Natural killer cell treated with Interleukin-12 subunit alpha and Interleukin-12 subunit beta and Interleukin-15 and Interleukin-18, amount 100 ng/mL, for 72 hours (primary cell): ENCODE measurements at regions not wholly inside any gene's neighbourhood (a gene's known extent, or its start where the extent isn't known, plus 50 kb on each side); places are given as distances from the start of the nearest gene placed in this dataset.
"Not testable (repeated sequence)": the region's sequence is repeated elsewhere in the genome, so short reads cannot be mapped to it uniquely, and the experiment has no call there.

ENCODE experiments used
- ATAC-seq, 2 donors: fragments of 150-1000 bp; cut with Tn5 transposase in 1 of 2; sonication (Bioruptor Pico), chemical (Tn5 transposase) in 1 of 2; 2 replicates each; pipeline ENCODE4 v1.10.0; 2021
- DNase-seq: peaks from one replicate; pipeline ENCODE4 v3.0.0; 2022; ENCODE audit warnings: low spot score
- H3K27ac Mint-ChIP-seq, 2 donors: 1 replicate in 1 of 2; 2 replicates in 1 of 2; pipeline ENCODE4 v1.8.0; 2022; ENCODE audit warnings: mixed read lengths in 2 of 2, mild to moderate bottlenecking in 1 of 2, moderate library complexity in 1 of 2
- H3K27me3 Mint-ChIP-seq, 2 donors: 1 replicate in 1 of 2; 2 replicates in 1 of 2; pipeline ENCODE4 v1.8.0; 2022; ENCODE audit warnings: mixed read lengths in 2 of 2
- H3K36me3 Mint-ChIP-seq: one replicate; pipeline ENCODE4 v1.8.0; 2022; ENCODE audit warnings: mixed read lengths
- H3K4me1 Mint-ChIP-seq, 2 donors: 1 replicate in 1 of 2; 2 replicates in 1 of 2; pipeline ENCODE4 v1.8.0; 2022; ENCODE audit warnings: low read depth in 2 of 2, mixed read lengths in 2 of 2, mild to moderate bottlenecking in 1 of 2
- H3K4me3 Mint-ChIP-seq: one replicate; pipeline ENCODE4 v1.8.0; 2022; ENCODE audit warnings: mixed read lengths
- H3K9me3 Mint-ChIP-seq: 2 replicates; pipeline ENCODE4 v1.8.0; 2022; ENCODE audit warnings: mixed read lengths

DNA sequence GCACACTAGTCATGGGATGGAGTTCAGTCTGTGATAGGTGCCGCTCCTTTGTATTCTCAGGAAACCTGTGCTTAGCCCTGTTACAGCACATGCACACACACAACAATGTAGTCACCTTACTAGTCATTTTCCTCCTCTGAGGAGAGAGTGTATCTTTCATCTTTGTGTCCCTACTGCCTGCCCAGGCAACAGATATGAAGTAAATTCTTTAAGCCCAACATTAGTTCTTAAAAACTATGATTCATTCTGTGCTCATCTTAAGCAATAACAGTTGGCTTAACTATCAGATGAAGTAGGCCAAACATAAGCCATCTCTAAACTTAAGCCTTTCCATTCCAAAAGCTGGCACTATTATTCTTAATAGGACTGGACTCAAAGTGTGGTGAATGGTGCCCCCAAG lies 186.5 kb downstream of the LNPK start:
- peaks cover 0 to 7% of the 10 kb centered on the region in 2 donors for H3K27me3 Mint-ChIP-seq
- DNase-seq (no peak), ATAC-seq (no peak)
- H3K27ac Mint-ChIP-seq: no peak overlapping the region
- H3K4me3 Mint-ChIP-seq: no peak overlapping the region
- H3K9me3 Mint-ChIP-seq: no peaks in the 10 kb centered on the region
- H3K36me3 Mint-ChIP-seq: no peaks in the 10 kb centered on the region
- no peaks in the 10 kb centered on the region for H3K4me1 Mint-ChIP-seq

DNA sequence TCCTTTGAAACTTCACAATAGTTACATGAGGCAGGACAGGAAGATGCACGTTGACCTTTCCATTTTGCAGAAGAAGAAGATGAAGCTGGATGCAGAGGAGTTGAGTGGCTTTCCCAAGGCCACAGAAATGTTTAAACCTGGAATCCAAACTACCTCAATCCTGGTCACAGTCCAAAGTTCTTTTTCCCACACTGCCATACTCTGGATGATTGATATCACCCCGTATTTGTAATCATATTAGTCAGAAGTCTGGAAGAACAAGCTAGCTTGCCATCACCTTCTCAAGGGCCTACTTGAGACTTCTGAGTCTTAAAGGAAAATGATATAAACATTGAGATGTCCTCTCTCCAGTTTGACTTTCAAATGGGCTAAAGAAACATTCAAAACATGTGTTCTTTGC lies 190.1 kb downstream of the LNPK start:
- no peaks in the 10 kb centered on the region for H3K9me3 Mint-ChIP-seq
- H3K36me3 Mint-ChIP-seq: no peaks in the 10 kb centered on the region
- H3K4me3 Mint-ChIP-seq: no peak overlapping the region
- ATAC-seq (no peak), DNase-seq (no peak)
- H3K4me1 Mint-ChIP-seq: no peaks in the 10 kb centered on the region
- H3K27me3 Mint-ChIP-seq: peaks cover 8 to 15% of the 10 kb centered on the region in 2 donors
- H3K27ac Mint-ChIP-seq: no peak overlapping the region

DNA sequence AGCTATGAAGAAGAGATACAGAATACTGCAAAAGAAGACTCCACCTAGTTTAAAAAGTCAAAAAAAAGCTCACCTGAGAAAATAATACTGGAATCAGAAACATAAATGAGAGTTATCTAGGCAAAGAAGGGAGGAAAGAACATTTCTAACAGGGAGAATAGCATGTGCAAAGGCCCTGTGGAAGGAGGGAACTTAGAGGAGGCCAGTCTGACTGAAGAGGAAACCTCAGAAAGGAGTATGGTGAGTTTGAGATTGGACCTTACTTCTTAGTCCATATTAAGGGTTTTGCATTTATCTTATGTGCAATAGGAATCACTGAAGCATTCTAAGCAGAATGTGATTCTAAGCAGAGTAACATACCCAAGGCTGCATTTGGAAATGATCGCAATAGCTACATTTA lies 193.2 kb downstream of the LNPK start:
- H3K4me3 Mint-ChIP-seq: no peak overlapping the region
- peaks cover 3% of the 10 kb centered on the region for H3K9me3 Mint-ChIP-seq
- H3K27me3 Mint-ChIP-seq: peaks cover 16 to 21% of the 10 kb centered on the region in 2 donors
- H3K27ac Mint-ChIP-seq: no peak overlapping the region
- no peak for DNase-seq
- no peaks in the 10 kb centered on the region for H3K36me3 Mint-ChIP-seq
- H3K4me1 Mint-ChIP-seq: no peaks in the 10 kb centered on the region
- ATAC-seq: no peak

DNA sequence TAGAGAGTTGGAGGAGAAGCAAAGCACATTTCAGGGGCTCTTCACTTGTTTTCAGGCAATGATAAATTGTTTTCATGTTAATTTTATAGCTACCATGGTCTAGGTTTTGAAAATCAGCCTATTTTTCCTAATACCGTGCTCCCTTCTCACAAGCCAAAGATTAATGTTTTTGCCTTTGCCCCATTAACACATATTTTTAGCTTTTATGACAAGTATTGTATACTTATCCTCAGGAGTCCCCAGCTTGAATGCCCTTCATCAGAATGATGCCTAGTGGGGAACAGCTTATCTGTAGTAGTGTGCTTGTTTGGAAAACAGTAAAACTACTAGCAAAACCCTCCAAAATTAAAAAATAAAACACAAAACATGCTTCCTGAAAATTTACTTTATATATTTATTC lies 194.0 kb downstream of the LNPK start:
- H3K4me1 Mint-ChIP-seq: no peaks in the 10 kb centered on the region
- ATAC-seq (no peak), DNase-seq (no peak)
- no peak overlapping the region for H3K27ac Mint-ChIP-seq
- no peaks in the 10 kb centered on the region for H3K36me3 Mint-ChIP-seq
- H3K9me3 Mint-ChIP-seq: peaks cover 3% of the 10 kb centered on the region
- H3K27me3 Mint-ChIP-seq: peaks cover 16 to 21% of the 10 kb centered on the region in 2 donors
- no peak overlapping the region for H3K4me3 Mint-ChIP-seq

DNA sequence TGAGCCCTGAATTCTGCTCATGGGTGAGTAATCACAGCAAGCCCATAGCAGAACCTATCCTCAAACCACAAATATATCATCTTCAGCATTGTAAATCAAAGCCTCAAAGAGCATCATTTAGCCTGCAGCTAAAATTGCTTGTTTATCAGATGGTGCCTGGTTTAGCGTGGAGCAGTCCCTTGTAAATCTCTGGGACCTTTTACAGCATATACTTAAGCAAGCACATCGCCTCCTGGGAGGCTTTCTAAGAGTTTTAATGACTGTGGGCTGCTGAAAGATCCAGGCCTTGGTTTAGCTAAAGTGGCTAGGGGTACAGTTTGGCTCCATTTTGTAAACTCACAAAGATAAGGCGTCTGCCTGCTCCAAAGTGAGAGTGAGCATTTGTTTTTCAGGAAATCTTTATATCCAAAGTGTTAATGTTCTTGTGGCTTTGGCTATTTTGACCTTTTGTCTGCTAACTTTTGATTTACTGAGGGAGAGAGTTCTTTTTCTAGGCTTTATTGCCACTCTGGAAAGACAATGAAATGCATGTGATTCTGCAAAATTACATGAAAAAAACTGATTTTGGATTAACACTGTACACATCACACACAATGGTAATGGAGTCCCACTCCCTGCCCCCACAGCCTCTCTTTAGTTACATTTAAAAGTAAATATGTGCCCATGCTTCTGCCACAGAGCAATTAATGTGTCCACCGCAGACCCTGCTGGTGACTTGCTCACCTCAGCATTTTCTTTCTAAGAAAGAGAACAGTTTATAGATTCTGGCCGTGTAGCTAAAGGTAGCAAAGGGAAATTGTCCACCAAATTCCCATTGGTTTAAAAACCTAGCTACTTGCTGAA lies 194.8 kb downstream of the LNPK start:
- Mint-ChIP-seq H3K9me3 (peaks cover 3% of the 10 kb centered on the region), H3K36me3 (no peaks in the 10 kb centered on the region), H3K4me3 (no peak overlapping the region), H3K27ac (no peak overlapping the region), H3K4me1 (no peaks in the 10 kb centered on the region), H3K27me3 (peaks cover 16 to 21% of the 10 kb centered on the region in 2 donors)
- DNase-seq (no peak), ATAC-seq (no peak)

DNA sequence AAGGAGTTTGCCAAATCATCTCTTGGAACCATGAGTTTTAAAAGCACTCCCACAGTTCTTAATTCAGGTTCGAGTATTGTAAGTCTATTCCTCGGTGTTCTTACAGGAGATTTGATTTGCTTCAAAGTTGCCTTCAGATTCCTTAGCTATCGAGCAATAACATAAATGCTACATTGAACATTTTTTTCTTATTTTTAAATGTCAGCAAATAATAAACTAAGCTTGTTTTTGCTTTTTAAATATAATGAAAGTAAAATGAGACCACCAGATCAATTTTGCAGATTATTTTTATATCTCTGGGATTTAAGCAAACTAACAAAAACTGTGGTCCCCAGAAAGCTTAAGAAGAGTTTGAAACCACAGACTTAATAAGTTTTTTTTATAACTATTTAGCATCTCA lies 195.5 kb downstream of the LNPK start:
- no peak for ATAC-seq
- Mint-ChIP-seq H3K4me3 (no peak overlapping the region), H3K27ac (no peak overlapping the region), H3K4me1 (no peaks in the 10 kb centered on the region), H3K9me3 (peaks cover 3% of the 10 kb centered on the region), H3K36me3 (no peaks in the 10 kb centered on the region), H3K27me3 (peaks cover 16 to 21% of the 10 kb centered on the region in 2 donors)
- no peak for DNase-seq

DNA sequence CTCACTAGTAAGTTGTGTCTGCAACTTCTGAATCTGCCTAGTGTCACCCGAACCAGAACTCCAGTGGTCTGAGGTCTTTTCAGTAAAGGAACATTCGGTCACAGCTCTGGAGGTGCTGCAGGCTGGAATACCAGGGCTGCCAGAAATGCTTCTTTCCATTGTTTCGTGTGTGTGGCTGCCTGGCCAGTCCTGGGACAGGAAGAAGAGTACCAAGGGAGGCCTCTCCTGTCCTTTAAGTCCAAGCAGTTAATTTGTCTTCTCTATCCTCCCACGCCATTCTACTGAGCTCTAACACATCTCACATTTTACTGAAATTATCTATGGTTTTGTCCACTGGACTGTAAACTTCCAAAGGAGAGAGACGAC lies 196.0 kb downstream of the LNPK start:
- H3K36me3 Mint-ChIP-seq: no peaks in the 10 kb centered on the region
- ATAC-seq (no peak), DNase-seq (no peak)
- peaks cover 3% of the 10 kb centered on the region for H3K9me3 Mint-ChIP-seq
- H3K4me3 Mint-ChIP-seq: no peak overlapping the region
- H3K4me1 Mint-ChIP-seq: no peaks in the 10 kb centered on the region
- H3K27me3 Mint-ChIP-seq: peaks cover 16 to 21% of the 10 kb centered on the region in 2 donors
- H3K27ac Mint-ChIP-seq: no peak overlapping the region

DNA sequence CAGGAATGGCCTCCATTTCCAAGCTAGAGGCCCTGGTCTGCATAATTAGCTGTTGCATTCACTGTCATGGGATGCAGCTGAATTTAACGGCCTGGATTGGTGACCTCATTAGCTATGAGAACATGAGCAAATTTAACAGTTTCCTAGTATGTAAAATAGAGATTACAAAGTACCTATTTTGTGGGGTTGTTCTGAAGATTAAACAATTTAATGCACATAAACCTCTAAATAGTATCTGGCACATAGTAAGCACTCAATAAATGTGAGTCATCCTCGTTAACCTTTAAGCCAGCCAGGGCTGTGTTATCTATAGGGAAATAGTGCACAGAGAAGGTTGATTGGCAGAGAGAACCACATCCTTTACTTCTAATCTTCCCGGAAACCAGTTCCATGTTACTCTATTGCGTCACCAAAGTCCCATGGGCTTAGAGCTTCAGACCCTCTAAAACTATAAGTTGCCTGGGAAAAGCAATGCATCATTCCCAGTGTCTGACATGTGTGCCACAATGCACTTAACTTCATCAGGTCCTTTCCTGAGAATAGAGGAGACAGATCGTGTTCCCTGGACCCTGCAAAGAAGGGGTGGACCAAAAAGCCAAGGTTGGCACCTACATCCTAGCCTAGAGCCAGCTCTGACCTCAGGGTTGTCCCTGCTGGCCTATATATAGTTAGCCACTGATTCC lies 196.5 kb downstream of the LNPK start:
- no peaks in the 10 kb centered on the region for H3K36me3 Mint-ChIP-seq
- no peaks in the 10 kb centered on the region for H3K4me1 Mint-ChIP-seq
- peaks cover 3% of the 10 kb centered on the region for H3K9me3 Mint-ChIP-seq
- no peak overlapping the region for H3K27ac Mint-ChIP-seq
- ATAC-seq (no peak), DNase-seq (no peak)
- no peak overlapping the region for H3K4me3 Mint-ChIP-seq
- peaks cover 16 to 21% of the 10 kb centered on the region in 2 donors for H3K27me3 Mint-ChIP-seq

DNA sequence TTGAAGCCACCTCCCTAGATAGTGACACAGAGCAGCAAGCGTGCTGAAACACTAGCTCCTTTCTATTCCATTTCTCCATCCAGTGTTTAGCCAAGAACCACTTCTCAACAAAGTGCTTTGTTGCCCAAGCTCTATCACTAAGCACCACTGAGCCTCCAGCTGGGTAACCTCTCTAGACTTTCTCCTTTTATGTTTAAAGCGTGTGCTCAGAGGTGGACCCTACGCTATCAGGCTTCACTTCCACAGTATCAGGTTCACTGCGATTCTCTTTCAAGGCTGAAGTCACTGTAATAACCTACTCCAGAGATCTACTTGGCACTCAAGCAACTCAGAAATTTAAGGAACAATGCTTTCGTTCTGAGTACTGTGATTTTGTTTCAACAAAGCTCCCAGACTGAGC lies 197.9 kb downstream of the LNPK start:
- Mint-ChIP-seq H3K36me3 (no peaks in the 10 kb centered on the region), H3K4me1 (no peaks in the 10 kb centered on the region), H3K9me3 (peaks cover 3% of the 10 kb centered on the region), H3K27ac (no peak overlapping the region), H3K4me3 (no peak overlapping the region), H3K27me3 (peaks cover 13 to 20% of the 10 kb centered on the region in 2 donors)
- ATAC-seq (no peak), DNase-seq (no peak)

DNA sequence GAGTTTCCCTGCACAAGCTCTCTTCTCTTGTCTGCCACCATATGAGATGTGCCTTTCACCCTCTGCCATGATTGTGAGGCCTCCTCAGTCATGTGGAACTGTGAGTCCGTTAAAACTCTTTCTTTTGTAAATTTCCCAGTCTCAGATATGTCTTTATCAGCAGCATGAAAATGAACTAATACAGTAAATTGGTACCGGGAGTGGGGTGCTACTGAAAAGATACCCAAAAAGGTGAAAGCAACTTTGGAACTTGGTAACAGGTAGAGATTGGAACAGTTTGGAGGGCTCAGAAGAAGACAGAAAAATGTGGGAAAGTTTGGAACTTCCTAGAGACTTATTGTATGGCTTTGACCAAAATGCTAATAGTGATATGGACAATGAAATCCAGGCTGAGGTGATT lies 205.6 kb downstream of the LNPK start:
- H3K9me3 Mint-ChIP-seq, DNase-seq, ATAC-seq, H3K4me1 Mint-ChIP-seq, H3K4me3 Mint-ChIP-seq, H3K27ac Mint-ChIP-seq, H3K27me3 Mint-ChIP-seq, H3K36me3 Mint-ChIP-seq: not testable (repeated sequence)

DNA sequence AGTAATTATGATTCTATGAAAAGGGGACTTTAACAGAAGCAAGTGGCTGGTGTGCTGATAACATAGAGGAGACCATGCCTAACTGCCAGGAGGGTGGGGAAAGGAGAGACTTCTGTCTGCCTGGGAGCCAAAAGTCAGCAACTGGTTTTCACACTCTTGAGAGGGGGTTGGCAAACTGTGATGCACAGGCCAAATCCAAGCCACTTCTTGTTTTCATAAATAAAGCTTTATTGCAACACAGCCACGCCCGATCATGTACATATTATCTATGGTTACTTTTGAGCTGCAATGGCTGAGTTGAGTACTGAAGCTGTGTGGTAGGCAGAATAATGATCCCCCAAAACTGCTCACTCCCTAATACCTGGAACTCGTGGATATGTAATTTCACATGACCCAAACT lies 208.4 kb downstream of the LNPK start:
- H3K9me3 Mint-ChIP-seq: peaks cover 7% of the 10 kb centered on the region

DNA sequence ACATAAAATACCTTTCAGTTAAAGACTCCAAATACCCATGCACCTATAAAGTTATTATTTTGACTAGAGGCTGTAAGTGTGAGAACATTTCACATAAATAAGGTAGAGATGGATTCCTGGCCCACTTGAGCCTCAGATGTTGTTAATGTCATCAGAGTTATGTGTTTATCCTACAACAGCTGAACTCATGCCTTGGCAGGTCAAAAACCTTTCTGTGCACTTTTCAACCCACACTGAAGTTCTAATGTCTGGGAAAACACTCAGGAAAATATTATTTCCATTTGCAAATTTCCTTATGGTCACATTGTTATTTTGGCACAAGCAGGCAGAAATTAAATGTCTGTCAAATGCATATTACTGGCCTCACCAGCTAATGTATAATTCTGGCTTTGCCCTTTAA lies 209.2 kb downstream of the LNPK start:
- DNase-seq (no peak), ATAC-seq (no peak)
- H3K4me1 Mint-ChIP-seq: no peaks in the 10 kb centered on the region
- H3K27ac Mint-ChIP-seq: no peak overlapping the region
- peaks cover under 1 to 3% of the 10 kb centered on the region in 2 donors for H3K27me3 Mint-ChIP-seq
- H3K4me3 Mint-ChIP-seq: no peak overlapping the region
- peaks cover 7% of the 10 kb centered on the region for H3K9me3 Mint-ChIP-seq
- H3K36me3 Mint-ChIP-seq: peaks cover 8% of the 10 kb centered on the region

More for the DNA sequence above, 208.4 kb downstream of the LNPK start:
- Mint-ChIP-seq H3K36me3 (peaks cover 8% of the 10 kb centered on the region), H3K4me3 (no peak overlapping the region), H3K27ac (no peak overlapping the region), H3K27me3 (no peaks in the 10 kb centered on the region), H3K4me1 (no peaks in the 10 kb centered on the region)
- ATAC-seq (no peak), DNase-seq (no peak)

DNA sequence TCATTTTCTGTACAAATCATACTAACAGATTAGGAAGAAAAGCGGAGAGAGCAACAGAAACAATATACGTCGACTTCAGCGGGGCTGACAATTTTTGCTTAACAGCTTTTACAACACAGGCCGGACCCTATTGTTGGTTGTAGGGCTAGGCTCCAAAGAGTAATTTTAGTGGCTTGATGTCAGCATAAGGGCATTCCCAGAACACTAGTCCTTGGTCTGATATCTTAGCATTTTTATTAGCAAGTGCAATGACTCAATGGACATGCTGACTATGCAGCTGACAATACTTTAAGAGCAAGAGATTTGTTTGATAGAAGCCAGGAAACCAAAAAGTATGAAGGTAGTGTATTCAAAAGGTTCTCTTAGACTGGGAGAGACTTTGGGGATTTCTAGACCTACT lies 209.9 kb downstream of the LNPK start:
- H3K27me3 Mint-ChIP-seq: peaks cover 2 to 7% of the 10 kb centered on the region in 2 donors
- H3K27ac Mint-ChIP-seq: no peak overlapping the region
- peaks cover 8% of the 10 kb centered on the region for H3K36me3 Mint-ChIP-seq
- H3K4me3 Mint-ChIP-seq: no peak overlapping the region
- H3K9me3 Mint-ChIP-seq: peaks cover 9% of the 10 kb centered on the region
- ATAC-seq: no peak
- H3K4me1 Mint-ChIP-seq: no peaks in the 10 kb centered on the region
- no peak for DNase-seq

DNA sequence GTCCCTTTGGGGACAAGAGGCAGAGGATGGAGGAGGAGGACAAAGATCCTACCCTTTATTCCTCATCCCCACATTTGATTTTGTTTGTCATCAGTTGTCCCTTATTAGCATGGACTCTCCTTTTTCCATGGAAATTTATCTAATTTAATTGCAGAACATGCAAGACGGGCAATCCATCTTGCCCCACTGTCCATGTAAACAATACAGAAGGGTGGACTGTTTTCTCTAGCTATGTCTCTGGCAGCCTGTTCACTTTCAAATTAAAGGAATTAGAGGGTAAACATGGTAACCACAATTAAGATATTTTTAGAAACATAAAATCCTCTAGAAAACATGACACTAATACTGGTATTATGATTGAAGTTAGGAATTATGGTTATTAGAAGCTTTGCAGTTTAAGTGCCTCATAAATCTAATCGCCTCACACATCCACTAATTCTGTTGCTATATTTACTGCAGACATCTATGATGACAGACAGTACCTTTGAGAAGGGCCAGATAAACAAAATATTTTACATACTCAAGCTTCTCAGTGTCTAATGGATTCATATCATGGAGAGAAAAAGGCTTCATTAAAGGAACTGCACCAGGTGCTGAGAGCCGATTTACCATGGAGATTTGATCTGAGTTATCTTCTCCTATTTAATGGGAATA lies 215.5 kb downstream of the LNPK start:
- DNase-seq: no peak
- peaks cover 5 to 7% of the 10 kb centered on the region in 2 donors for H3K27me3 Mint-ChIP-seq
- peaks cover 8% of the 10 kb centered on the region for H3K9me3 Mint-ChIP-seq
- H3K4me1 Mint-ChIP-seq: no peaks in the 10 kb centered on the region
- no peaks in the 10 kb centered on the region for H3K36me3 Mint-ChIP-seq
- H3K27ac Mint-ChIP-seq: no peak overlapping the region
- H3K4me3 Mint-ChIP-seq: no peak overlapping the region
- ATAC-seq: no peak
